ENCODE measurements at regions not wholly inside any gene's neighbourhood (a gene's known extent, or its start where the extent isn't known, plus 50 kb on each side); places are given as distances from the start of the nearest gene placed in this dataset.

DNA sequence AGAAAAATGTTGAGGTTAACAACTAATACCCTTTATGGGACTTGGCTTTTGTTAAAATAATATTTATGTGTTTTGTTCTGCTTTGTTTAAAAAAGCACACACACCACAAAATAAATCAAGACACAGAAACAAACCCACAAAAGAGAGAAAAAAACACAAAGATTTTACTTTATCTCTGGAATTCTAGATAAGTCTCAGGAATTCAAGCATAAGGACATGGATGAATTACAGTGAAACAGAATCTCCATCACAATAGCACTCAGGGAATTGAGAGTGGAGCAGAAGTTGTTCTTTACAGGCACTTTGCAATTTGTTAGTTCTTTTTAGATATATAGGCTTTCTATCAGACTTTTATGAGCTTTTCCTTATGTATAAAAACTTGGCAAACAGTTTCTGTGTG lies 360.9 kb upstream of the ZC3H15 start:
- no peak for DNase-seq
- no peaks in the 10 kb centered on the region for H3K36me3 ChIP-seq
- no peak for TF ChIP-seq POLR2AphosphoS5 (IDR thresholded peaks at IDR 0.05)
- TF ChIP-seq POLR2A (IDR thresholded peaks at IDR 0.05), result no peak
- TF ChIP-seq, protein P1, sequence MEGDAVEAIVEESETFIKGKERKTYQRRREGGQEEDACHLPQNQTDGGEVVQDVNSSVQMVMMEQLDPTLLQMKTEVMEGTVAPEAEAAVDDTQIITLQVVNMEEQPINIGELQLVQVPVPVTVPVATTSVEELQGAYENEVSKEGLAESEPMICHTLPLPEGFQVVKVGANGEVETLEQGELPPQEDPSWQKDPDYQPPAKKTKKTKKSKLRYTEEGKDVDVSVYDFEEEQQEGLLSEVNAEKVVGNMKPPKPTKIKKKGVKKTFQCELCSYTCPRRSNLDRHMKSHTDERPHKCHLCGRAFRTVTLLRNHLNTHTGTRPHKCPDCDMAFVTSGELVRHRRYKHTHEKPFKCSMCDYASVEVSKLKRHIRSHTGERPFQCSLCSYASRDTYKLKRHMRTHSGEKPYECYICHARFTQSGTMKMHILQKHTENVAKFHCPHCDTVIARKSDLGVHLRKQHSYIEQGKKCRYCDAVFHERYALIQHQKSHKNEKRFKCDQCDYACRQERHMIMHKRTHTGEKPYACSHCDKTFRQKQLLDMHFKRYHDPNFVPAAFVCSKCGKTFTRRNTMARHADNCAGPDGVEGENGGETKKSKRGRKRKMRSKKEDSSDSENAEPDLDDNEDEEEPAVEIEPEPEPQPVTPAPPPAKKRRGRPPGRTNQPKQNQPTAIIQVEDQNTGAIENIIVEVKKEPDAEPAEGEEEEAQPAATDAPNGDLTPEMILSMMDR (IDR thresholded peaks at IDR 0.05 in 8 of 11, conservative IDR thresholded peaks at IDR 0.05 in 3 of 11), result no peak
- no peak overlapping the region for H3K4me3 ChIP-seq
- H3K27ac ChIP-seq, result no peak overlapping the region
- H3K4me1 ChIP-seq, result peaks cover 0 to 6% (median 0%) of the 10 kb centered on the region in 6 donors
- H3K9me3 ChIP-seq, result peaks cover 0 to 9% (median 0%) of the 10 kb centered on the region in 8 donors
- no peaks in the 10 kb centered on the region for H3K27me3 ChIP-seq (replicated peaks in 1 of 7)
- intact Hi-C loops (cut with DNase I; ENCODE audit: low total_unique reads), result no loop called here

DNA sequence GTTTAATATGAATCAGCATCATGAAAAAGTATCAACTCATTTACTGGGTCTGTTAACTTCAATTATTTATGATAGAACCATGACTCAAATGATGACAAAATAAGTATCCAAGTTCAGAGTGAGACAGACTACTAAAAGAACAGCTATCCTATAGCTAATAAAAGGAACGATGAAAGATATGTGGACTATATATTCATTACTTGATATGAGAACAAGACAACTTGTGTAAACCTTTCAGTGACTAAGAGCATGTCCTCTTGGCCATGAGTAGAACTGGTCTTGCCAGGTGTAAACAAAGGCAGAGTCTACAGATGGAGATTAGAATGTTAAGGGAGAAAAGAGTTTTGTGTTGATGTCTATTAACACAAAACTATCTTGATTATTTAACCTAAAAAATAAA lies 360.4 kb upstream of the ZC3H15 start:
- Histone ChIP-seq H3K4me1 (peaks cover 0 to 6% (median 0%) of the 10 kb centered on the region in 6 donors), H3K27me3 (replicated peaks in 1 of 7) (no peaks in the 10 kb centered on the region), H3K27ac (no peak overlapping the region), H3K9me3 (peaks cover 0 to 9% (median 0%) of the 10 kb centered on the region in 8 donors), H3K4me3 (no peak overlapping the region), H3K36me3 (no peaks in the 10 kb centered on the region)
- 84 to 94% (median 87%) methylated on average over 1 of the region's 1 CpG for WGBS, 5 donors
- DNase-seq, result no peak
- TF ChIP-seq POLR2AphosphoS5 (IDR thresholded peaks at IDR 0.05) (no peak), POLR2A (IDR thresholded peaks at IDR 0.05) (no peak)
- TF ChIP-seq, protein P1 (IDR thresholded peaks at IDR 0.05 in 8 of 11, conservative IDR thresholded peaks at IDR 0.05 in 3 of 11), result no peak
- intact Hi-C loops (cut with DNase I; ENCODE audit: low total_unique reads), result no loop called here

DNA sequence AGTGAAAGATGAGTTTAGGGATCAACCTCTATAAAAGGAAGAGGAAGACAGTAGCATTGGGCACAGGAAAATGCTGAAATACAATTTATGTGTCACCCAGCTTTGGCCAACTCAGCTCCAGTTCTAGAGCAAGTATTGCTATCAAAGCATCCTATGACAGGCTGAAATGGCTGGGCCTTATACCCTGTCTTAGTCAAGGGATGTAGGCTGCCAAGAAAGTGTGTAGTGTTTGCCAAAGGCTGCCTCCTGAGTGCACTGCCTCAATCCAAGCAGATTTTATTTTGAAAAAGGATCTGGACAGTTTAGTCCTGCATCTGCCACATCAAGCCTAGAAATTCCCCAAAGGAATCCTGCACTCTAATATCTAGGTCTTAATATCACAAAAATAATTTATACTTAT lies 359.9 kb upstream of the ZC3H15 start:
- DNase-seq, result no peak
- TF ChIP-seq, protein P1 (IDR thresholded peaks at IDR 0.05 in 8 of 11, conservative IDR thresholded peaks at IDR 0.05 in 3 of 11), result no peak
- TF ChIP-seq POLR2A (IDR thresholded peaks at IDR 0.05) (no peak), POLR2AphosphoS5 (IDR thresholded peaks at IDR 0.05) (no peak)
- peaks cover 0 to 9% (median 0%) of the 10 kb centered on the region in 8 donors for H3K9me3 ChIP-seq

DNA sequence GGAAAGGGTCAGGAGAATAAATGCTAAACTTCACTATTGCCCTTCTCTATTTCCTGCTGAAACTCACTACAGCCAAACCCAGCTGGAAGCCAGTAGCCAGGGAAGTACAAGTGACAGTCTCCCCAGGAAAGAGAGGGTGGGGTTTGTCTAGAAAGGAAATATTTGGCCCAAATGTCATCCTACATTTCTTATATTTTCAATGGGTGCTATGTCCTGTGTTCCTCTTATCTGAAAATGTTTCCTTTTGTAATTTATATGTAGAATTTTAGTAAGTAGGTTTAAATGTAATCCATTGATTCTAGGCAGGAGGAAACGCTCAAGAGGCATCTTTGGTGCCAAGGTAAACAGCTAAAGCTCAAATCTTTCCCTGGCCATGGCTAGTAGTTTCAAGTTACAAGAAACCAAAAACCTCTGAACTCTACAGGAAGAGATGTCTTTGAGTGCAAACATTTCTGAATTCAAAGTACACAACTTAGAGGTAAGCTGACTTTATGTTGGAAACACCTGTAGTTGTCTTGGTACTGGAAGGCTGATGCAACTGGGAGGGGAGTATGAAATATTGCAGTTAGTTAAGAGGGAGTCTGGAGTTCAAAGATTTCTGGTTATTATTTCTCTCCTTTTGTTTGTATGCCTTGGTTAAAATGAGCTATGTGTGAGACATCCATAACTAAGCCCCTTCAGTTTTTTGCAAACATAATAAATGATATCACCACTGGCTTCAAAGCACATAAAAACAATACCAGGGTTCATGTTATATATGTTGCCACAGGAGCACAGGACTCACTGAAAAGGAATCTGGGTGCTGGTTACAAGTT lies 356.1 kb upstream of the ZC3H15 start:
- WGBS, 5 donors, result 31 to 70% (median 55%) methylated on average over 1 of the region's 1 CpG
- Histone ChIP-seq H3K36me3 (no peaks in the 10 kb centered on the region), H3K27ac (no peak overlapping the region), H3K4me1 (peaks cover 0 to 6% (median 0%) of the 10 kb centered on the region in 6 donors), H3K27me3 (replicated peaks in 1 of 7) (no peaks in the 10 kb centered on the region), H3K4me3 (no peak overlapping the region), H3K9me3 (no peaks in the 10 kb centered on the region)
- TF ChIP-seq POLR2AphosphoS5 (IDR thresholded peaks at IDR 0.05), result no peak
- TF ChIP-seq POLR2A (IDR thresholded peaks at IDR 0.05), result no peak
- TF ChIP-seq, protein P1 (IDR thresholded peaks at IDR 0.05 in 8 of 11, conservative IDR thresholded peaks at IDR 0.05 in 3 of 11), result no peak
- intact Hi-C loops (cut with DNase I; ENCODE audit: low total_unique reads), result no loop called here
- no peak for DNase-seq

More for the DNA sequence above, 359.9 kb upstream of the ZC3H15 start:
- intact Hi-C loops (cut with DNase I; ENCODE audit: low total_unique reads), result no loop called here
- Histone ChIP-seq H3K27ac (no peak overlapping the region), H3K4me1 (peaks cover 0 to 6% (median 0%) of the 10 kb centered on the region in 6 donors), H3K4me3 (no peak overlapping the region), H3K36me3 (no peaks in the 10 kb centered on the region), H3K27me3 (replicated peaks in 1 of 7) (no peaks in the 10 kb centered on the region)

Measured in spleen (tissue), 11 donors.